Mesendoderm (in vitro differentiated cells): ENCODE measurements at regions not wholly inside any gene's neighbourhood (a gene's known extent, or its start where the extent isn't known, plus 50 kb on each side); places are given as distances from the start of the nearest gene placed in this dataset.
A peak's percentile ranks its signal among the peaks of the same experiment; 100 is the strongest.

Experiments used
- DNase-seq: peaks from one replicate; pipeline ENCODE4 v3.0.0; 2013
- H2AK5ac ChIP-seq: 2 replicates; pipeline ENCODE4 v1.6.1; 2013; ENCODE audit warnings: low read length, inconsistent platforms
- H2BK120ac ChIP-seq: 2 replicates; pipeline ENCODE4 v1.6.1; 2013; ENCODE audit warnings: low read depth, mild to moderate bottlenecking, low read length, moderate library complexity, mixed read lengths
- H2BK15ac ChIP-seq: replicated peaks from 2 replicates; pipeline ENCODE4 v1.6.1; 2013; ENCODE audit warnings: low read depth, mild to moderate bottlenecking, moderate library complexity
- H2BK5ac ChIP-seq: 2 replicates; pipeline ENCODE4 v1.6.1; 2013; ENCODE audit warnings: low read length, inconsistent platforms
- H3K18ac ChIP-seq: 2 replicates; pipeline ENCODE4 v1.6.1; 2013; ENCODE audit warnings: mild to moderate bottlenecking, low read length, mixed read lengths
- H3K23ac ChIP-seq: one replicate; pipeline ENCODE4 v1.6.1; 2013; ENCODE audit warnings: low read length
- H3K27ac ChIP-seq: 2 replicates; pipeline ENCODE4 v1.5.1; 2013; ENCODE audit warnings: low read depth, mild to moderate bottlenecking, inconsistent platforms, low read length, moderate library complexity
- H3K27me3 ChIP-seq: 2 replicates; pipeline ENCODE4 v1.6.1; 2013; ENCODE audit warnings: low read length, control low read depth, mild to moderate bottlenecking, inconsistent platforms; ENCODE audit not compliant: insufficient read depth, poor library complexity
- H3K36me3 ChIP-seq: 2 replicates; pipeline ENCODE4 v1.6.1; 2013; ENCODE audit warnings: low read length, inconsistent platforms; ENCODE audit not compliant: control insufficient read depth, insufficient read depth
- H3K4ac ChIP-seq: one replicate; pipeline ENCODE4 v1.6.1; 2013; ENCODE audit warnings: low read depth, mild to moderate bottlenecking, low read length, moderate library complexity
- H3K4me1 ChIP-seq: 2 replicates; pipeline ENCODE4 v1.6.1; 2013; ENCODE audit warnings: low read depth, low read length, inconsistent platforms; ENCODE audit not compliant: control insufficient read depth
- H3K4me2 ChIP-seq: 2 replicates; pipeline ENCODE4 v1.6.1; 2013; ENCODE audit warnings: low read length
- H3K4me3 ChIP-seq: 2 replicates; pipeline ENCODE4 v1.5.1; 2013; ENCODE audit warnings: mild to moderate bottlenecking, low read length
- H3K56ac ChIP-seq: one replicate; pipeline ENCODE4 v1.6.1; 2013; ENCODE audit warnings: low read length
- H3K79me1 ChIP-seq: 2 replicates; pipeline ENCODE4 v1.6.1; 2013; ENCODE audit warnings: low read length, inconsistent platforms
- H3K79me2 ChIP-seq: 2 replicates; pipeline ENCODE4 v1.6.1; 2013; ENCODE audit warnings: mild to moderate bottlenecking, low read length; ENCODE audit not compliant: control insufficient read depth, insufficient read depth
- H3K9ac ChIP-seq: 2 replicates; pipeline ENCODE4 v1.6.1; 2013; ENCODE audit warnings: low read length, inconsistent platforms
- H4K5ac ChIP-seq: one replicate; pipeline ENCODE4 v1.6.1; 2013; ENCODE audit warnings: low read length
- H4K8ac ChIP-seq: one replicate; pipeline ENCODE4 v1.6.1; 2013; ENCODE audit warnings: low read depth, mild to moderate bottlenecking, control low read depth, low read length, moderate library complexity
- WGBS: extraction: QIAGEN DNeasy Blood & Tissue Kit; methylation state at CpG from one replicate; pipeline ENCODE4 v1.1.7; 2013; ENCODE audit warnings: low lambda C conversion rate, missing lambda C conversion rate; ENCODE audit not compliant: insufficient coverage; ENCODE audit errors: extremely low coverage; 5-methylcytosine and 5-hydroxymethylcytosine counted together

DNA sequence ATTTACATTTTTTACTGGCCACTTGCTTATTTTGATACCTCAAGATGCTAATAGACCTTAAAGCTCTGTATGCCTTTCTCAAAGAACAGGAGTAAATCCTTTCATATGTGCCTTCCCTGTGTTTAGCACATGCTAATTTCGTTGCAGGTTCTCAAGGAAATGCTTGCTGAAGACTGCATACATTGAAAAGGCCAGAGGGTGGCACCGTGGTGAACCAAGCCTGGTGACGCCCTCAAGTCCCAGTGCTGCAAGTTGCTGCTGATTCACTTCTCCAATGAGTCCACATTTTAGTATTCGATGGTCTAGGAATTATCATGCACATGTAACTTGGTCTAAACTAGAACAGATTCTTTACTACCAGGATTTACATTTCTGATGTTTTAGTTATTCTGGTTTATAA lies 94.1 kb downstream of the CLDN17 start:
- H3K36me3 ChIP-seq = no peaks in the 10 kb centered on the region
- H3K79me2 ChIP-seq = no peaks in the 10 kb centered on the region
- H3K4me3 ChIP-seq = no peak overlapping the region
- peaks cover 2% of the 10 kb centered on the region for H3K4me1 ChIP-seq
- no peak overlapping the region for H3K56ac ChIP-seq
- H3K27me3 ChIP-seq = no peaks in the 10 kb centered on the region
- DNase-seq = peak; percentile 83
- no peak overlapping the region for H2BK5ac ChIP-seq
- H3K4ac ChIP-seq = no peak overlapping the region
- no CpG with 5 or more reads among the region's 4 CpGs for WGBS
- H3K23ac ChIP-seq = no peak overlapping the region
- no peak overlapping the region for H2BK120ac ChIP-seq
- H3K27ac ChIP-seq = no peak overlapping the region
- no peak overlapping the region for H4K8ac ChIP-seq
- no peak overlapping the region for H3K9ac ChIP-seq
- no peak overlapping the region for H3K4me2 ChIP-seq
- no peak overlapping the region for H2BK15ac ChIP-seq
- H4K5ac ChIP-seq = no peak overlapping the region
- H2AK5ac ChIP-seq = no peak overlapping the region
- H3K79me1 ChIP-seq = no peaks in the 10 kb centered on the region
- H3K18ac ChIP-seq = no peak overlapping the region

DNA sequence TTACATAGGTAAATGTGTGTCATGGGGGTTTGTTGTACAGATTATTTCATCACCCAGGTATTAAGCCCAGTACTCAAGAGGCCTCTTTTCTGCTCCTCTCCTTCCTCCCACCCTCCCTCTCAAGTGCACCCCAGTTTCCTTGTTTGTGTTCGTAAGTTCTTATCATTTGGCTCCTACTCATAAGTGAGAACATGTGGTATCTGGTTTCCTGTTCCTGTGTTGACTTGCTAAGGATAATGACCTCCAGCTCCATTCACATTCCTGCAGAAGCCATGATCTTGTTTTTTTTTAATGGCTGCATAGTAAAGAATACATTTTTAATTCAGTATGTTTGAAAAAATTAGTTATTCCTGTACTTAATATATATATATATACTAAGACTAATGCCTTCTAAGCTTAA lies 107.7 kb downstream of the CLDN17 start:
- H4K8ac ChIP-seq = no peak overlapping the region
- H3K36me3 ChIP-seq = no peaks in the 10 kb centered on the region
- H3K27ac ChIP-seq = no peak overlapping the region
- H3K4me2 ChIP-seq = no peak overlapping the region
- no peaks in the 10 kb centered on the region for H3K4me1 ChIP-seq
- no peak overlapping the region for H3K56ac ChIP-seq
- H3K4me3 ChIP-seq = no peak overlapping the region
- H3K27me3 ChIP-seq = no peaks in the 10 kb centered on the region
- no peak overlapping the region for H3K9ac ChIP-seq
- no peak overlapping the region for H2AK5ac ChIP-seq
- H3K79me2 ChIP-seq = no peaks in the 10 kb centered on the region
- no CpG with 5 or more reads among the region's 1 CpG for WGBS
- no peak overlapping the region for H2BK120ac ChIP-seq
- H3K79me1 ChIP-seq = no peaks in the 10 kb centered on the region
- peak; percentile 65 for DNase-seq
- no peak overlapping the region for H2BK15ac ChIP-seq
- H3K23ac ChIP-seq = no peak overlapping the region
- no peak overlapping the region for H3K4ac ChIP-seq
- H2BK5ac ChIP-seq = no peak overlapping the region
- no peak overlapping the region for H3K18ac ChIP-seq
- no peak overlapping the region for H4K5ac ChIP-seq

DNA sequence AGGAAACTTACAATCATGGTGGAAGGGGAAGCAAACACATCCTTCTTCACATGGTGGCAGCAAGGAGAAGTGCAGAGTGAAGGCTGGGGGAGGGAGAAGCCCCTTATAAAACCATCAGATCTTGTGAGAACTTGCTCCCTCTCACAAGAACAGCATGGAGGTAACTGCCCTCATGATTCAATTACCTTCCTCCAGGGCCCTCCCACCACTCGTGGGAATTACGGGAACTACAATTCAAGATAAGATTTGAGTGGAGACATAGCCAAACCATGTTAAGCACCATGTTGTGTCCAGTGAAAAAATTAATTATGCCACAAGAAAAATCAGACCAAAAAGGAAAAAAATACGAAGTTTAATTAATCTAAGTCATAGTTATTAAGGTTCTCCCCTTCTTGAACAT lies 109.5 kb downstream of the CLDN17 start:
- H2AK5ac ChIP-seq = no peak overlapping the region
- H2BK15ac ChIP-seq = no peak overlapping the region
- H3K18ac ChIP-seq = no peak overlapping the region
- H4K5ac ChIP-seq = no peak overlapping the region
- no peak overlapping the region for H3K23ac ChIP-seq
- peak; percentile 19 for DNase-seq
- no peak overlapping the region for H3K4ac ChIP-seq
- no peaks in the 10 kb centered on the region for H3K27me3 ChIP-seq
- no peaks in the 10 kb centered on the region for H3K36me3 ChIP-seq
- no CpG with 5 or more reads among the region's 3 CpGs for WGBS
- H3K4me1 ChIP-seq = no peaks in the 10 kb centered on the region
- H3K27ac ChIP-seq = no peak overlapping the region
- H2BK5ac ChIP-seq = no peak overlapping the region
- no peak overlapping the region for H3K56ac ChIP-seq
- H3K79me1 ChIP-seq = no peaks in the 10 kb centered on the region
- no peak overlapping the region for H4K8ac ChIP-seq
- no peak overlapping the region for H2BK120ac ChIP-seq
- H3K4me3 ChIP-seq = no peak overlapping the region
- no peak overlapping the region for H3K9ac ChIP-seq
- no peak overlapping the region for H3K4me2 ChIP-seq
- H3K79me2 ChIP-seq = no peaks in the 10 kb centered on the region

DNA sequence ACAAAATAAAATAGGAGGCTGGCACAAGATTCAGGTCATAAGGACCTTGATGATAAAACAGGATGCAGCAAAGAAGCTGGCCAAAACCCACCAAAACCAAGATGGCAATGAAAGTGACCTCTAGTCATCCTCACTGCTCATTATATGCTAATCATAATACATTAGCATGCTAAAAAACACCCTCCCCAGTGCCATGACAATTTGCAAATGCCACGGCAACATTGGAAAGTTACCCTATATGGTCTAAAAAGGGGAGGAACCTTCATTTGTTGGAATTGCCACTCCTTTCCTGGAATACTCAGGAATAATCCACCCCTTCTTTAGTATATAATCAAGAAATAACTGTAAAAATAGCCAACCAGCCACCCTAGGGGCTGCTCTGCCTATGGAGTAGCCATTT lies 108.8 kb upstream of the GRIK1 start:
- no peak overlapping the region for H2AK5ac ChIP-seq
- WGBS = no CpG with 5 or more reads among the region's 1 CpG

DNA sequence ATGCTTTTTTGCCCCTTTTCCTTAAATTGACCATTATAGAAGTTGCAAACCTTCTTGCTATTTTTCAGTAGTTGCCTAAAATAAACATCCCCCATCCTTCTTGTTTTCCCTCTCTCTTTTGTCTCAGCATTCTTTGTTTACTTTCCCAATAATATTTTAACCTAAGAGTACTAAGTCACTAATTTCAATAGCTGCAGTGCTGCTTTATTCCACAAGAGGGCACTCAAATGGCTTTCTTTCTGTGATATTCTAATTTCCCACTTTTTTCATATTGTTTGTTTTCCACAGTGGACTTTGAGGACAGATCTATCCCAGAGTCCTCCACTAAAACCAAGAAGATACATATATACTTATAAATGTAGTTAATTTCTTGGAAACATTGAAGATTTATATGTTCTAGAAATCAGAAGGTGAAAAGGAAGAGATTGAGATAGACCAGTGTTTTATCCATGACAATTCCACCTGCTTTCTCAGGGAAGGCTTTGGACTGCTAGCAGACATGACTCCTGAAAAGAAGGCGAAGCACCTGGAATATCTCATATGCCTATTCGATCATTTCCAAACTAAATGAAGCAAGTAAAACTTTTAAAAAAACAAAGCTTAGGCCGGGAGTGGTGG lies 104.8 kb upstream of the GRIK1 start:
- H3K4me3 ChIP-seq = no peak overlapping the region
- no peak overlapping the region for H3K56ac ChIP-seq
- no peak overlapping the region for H4K5ac ChIP-seq
- H3K36me3 ChIP-seq = no peaks in the 10 kb centered on the region
- DNase-seq = peak; percentile 18
- H3K4ac ChIP-seq = no peak overlapping the region
- no peaks in the 10 kb centered on the region for H3K4me1 ChIP-seq
- H2AK5ac ChIP-seq = no peak overlapping the region
- no peak overlapping the region for H3K4me2 ChIP-seq
- H2BK120ac ChIP-seq = no peak overlapping the region
- H4K8ac ChIP-seq = no peak overlapping the region
- no peak overlapping the region for H3K27ac ChIP-seq
- H3K27me3 ChIP-seq = no peaks in the 10 kb centered on the region
- no CpG with 5 or more reads among the region's 3 CpGs for WGBS
- no peak overlapping the region for H2BK5ac ChIP-seq
- H3K9ac ChIP-seq = no peak overlapping the region
- H3K79me2 ChIP-seq = no peaks in the 10 kb centered on the region
- no peak overlapping the region for H3K18ac ChIP-seq
- H3K23ac ChIP-seq = no peak overlapping the region
- no peak overlapping the region for H2BK15ac ChIP-seq
- no peaks in the 10 kb centered on the region for H3K79me1 ChIP-seq

More for the DNA sequence above, 108.8 kb upstream of the GRIK1 start:
- Histone ChIP-seq H3K79me2 (no peaks in the 10 kb centered on the region), H3K56ac (no peak overlapping the region), H3K79me1 (no peaks in the 10 kb centered on the region), H3K36me3 (no peaks in the 10 kb centered on the region), H3K9ac (no peak overlapping the region), H3K18ac (no peak overlapping the region), H4K5ac (no peak overlapping the region), H3K4ac (no peak overlapping the region), H3K4me3 (no peak overlapping the region), H3K4me2 (no peak overlapping the region), H2BK15ac (no peak overlapping the region), H3K27me3 (no peaks in the 10 kb centered on the region), H2BK120ac (no peak overlapping the region), H3K23ac (no peak overlapping the region), H3K4me1 (no peaks in the 10 kb centered on the region), H4K8ac (no peak overlapping the region), H3K27ac (no peak overlapping the region), H2BK5ac (no peak overlapping the region)
- no peak for DNase-seq

DNA sequence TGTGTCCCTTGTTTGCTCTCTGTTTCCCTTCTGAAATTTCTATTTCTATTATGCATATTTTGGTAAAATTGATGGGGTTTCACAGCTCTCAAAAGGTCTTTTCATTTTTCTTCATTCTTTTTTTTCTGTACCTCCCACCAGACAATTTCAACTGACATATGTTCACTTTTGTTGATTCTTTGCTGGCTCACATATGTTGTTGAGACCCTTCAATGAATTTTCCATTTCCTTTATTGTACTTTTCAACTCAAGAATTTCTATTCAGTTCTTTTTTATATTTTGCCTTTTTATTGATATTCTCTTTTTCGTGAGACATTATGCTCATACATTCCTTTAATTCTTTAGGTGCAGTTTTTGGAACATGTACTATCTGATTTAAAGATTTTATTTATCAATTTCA lies 102.6 kb upstream of the GRIK1 start:
- Histone ChIP-seq H4K8ac (no peak overlapping the region), H4K5ac (no peak overlapping the region)
- WGBS = no CpG with 5 or more reads among the region's 1 CpG

More for the DNA sequence above, 102.6 kb upstream of the GRIK1 start:
- Histone ChIP-seq H3K9ac (no peak overlapping the region), H2BK120ac (no peak overlapping the region), H2AK5ac (no peak overlapping the region), H3K4me2 (no peak overlapping the region), H2BK5ac (no peak overlapping the region), H3K23ac (no peak overlapping the region), H3K56ac (no peak overlapping the region), H3K79me1 (no peaks in the 10 kb centered on the region), H3K36me3 (no peaks in the 10 kb centered on the region), H3K27ac (no peak overlapping the region), H3K27me3 (no peaks in the 10 kb centered on the region), H3K79me2 (no peaks in the 10 kb centered on the region), H3K4ac (no peak overlapping the region), H3K4me1 (no peaks in the 10 kb centered on the region), H3K18ac (no peak overlapping the region), H2BK15ac (no peak overlapping the region), H3K4me3 (no peak overlapping the region)
- DNase-seq = no peak
